Endodermal cell (in vitro differentiated cells): ENCODE measurements at regions not wholly inside any gene's neighbourhood (a gene's known extent, or its start where the extent isn't known, plus 50 kb on each side); places are given as distances from the start of the nearest gene placed in this dataset.

Source experiments
- DNase-seq: peaks from one replicate; pipeline ENCODE4 v3.0.0-alpha.2; 2017
- H3K27ac ChIP-seq: 2 replicates; pipeline ENCODE4 v1.5.1; 2013; ENCODE audit warnings: mild to moderate bottlenecking, low read depth, low read length, moderate library complexity
- H3K27me3 ChIP-seq: 2 replicates; pipeline ENCODE4 v1.6.1; 2013; ENCODE audit warnings: mild to moderate bottlenecking, low read length, moderate library complexity; ENCODE audit not compliant: insufficient read depth, control insufficient read depth, poor library complexity, severe bottlenecking
- H3K36me3 ChIP-seq: 2 replicates; pipeline ENCODE4 v1.7.0; 2013; ENCODE audit warnings: mild to moderate bottlenecking, low read length, moderate library complexity; ENCODE audit not compliant: control insufficient read depth, insufficient read depth
- H3K4me1 ChIP-seq: one replicate; pipeline ENCODE4 v1.7.0; 2013; ENCODE audit warnings: low read length; ENCODE audit not compliant: control insufficient read depth, insufficient read depth
- H3K4me3 ChIP-seq: 2 replicates; pipeline ENCODE4 v1.5.1; 2013; ENCODE audit warnings: mild to moderate bottlenecking, low read length, moderate library complexity
- H3K9ac ChIP-seq: 2 replicates; pipeline ENCODE4 v1.6.1; 2013; ENCODE audit warnings: mild to moderate bottlenecking, low read length, moderate library complexity; ENCODE audit not compliant: poor library complexity, severe bottlenecking; ENCODE audit errors: extremely low read depth
- H3K9me3 ChIP-seq: 2 replicates; pipeline ENCODE4 v1.6.1; 2013; ENCODE audit warnings: mild to moderate bottlenecking, low read length, moderate library complexity; ENCODE audit not compliant: control insufficient read depth
- H3K27ac Mint-ChIP-seq: 2 replicates; pipeline ENCODE4 v1.8.0; 2020; ENCODE audit warnings: mixed read lengths
- H3K27me3 Mint-ChIP-seq: 2 replicates; pipeline ENCODE4 v1.8.0; 2021; ENCODE audit warnings: mild to moderate bottlenecking, mixed read lengths; ENCODE audit not compliant: insufficient read depth
- H3K36me3 Mint-ChIP-seq: 2 replicates; pipeline ENCODE4 v1.8.0; 2020; ENCODE audit warnings: low read depth, mixed read lengths
- H3K4me1 Mint-ChIP-seq: 2 replicates; pipeline ENCODE4 v1.8.0; 2020; ENCODE audit warnings: mixed read lengths
- H3K4me3 Mint-ChIP-seq: 2 replicates; pipeline ENCODE4 v1.8.0; 2020; ENCODE audit warnings: mild to moderate bottlenecking, moderate library complexity, mixed read lengths
- H3K9me3 Mint-ChIP-seq: 2 replicates; pipeline ENCODE4 v1.8.0; 2020; ENCODE audit warnings: mild to moderate bottlenecking, mixed read lengths
- CTCF ChIP-seq: fragments of 200-600 bp; sonication (generic); conservative IDR thresholded peaks from 2 replicates; pipeline ENCODE4 v1.5.0; 2021; ENCODE audit warnings: antibody characterized with exemption, mild to moderate bottlenecking
- WGBS, 2 experiments: methylation state at CpG; one replicate each; pipeline versions ENCODE4 v1.1.5 to v1.1.7; 2013; ENCODE audit warnings: missing lambda C conversion rate in 2 of 2, mixed read lengths in 1 of 2; ENCODE audit not compliant: insufficient coverage in 1 of 2, insufficient read length in 1 of 2; 5-methylcytosine and 5-hydroxymethylcytosine counted together

GRCh38 chr2:33673937-33674336 is 74.8 kb upstream of the FAM98A start:
- no peaks in the 10 kb centered on the region for H3K27me3 Mint-ChIP-seq
- no peak overlapping the region for H3K27ac Mint-ChIP-seq
- Histone ChIP-seq H3K27me3 (no peaks in the 10 kb centered on the region), H3K4me3 (no peak overlapping the region), H3K9ac (no peak overlapping the region), H3K9me3 (no peaks in the 10 kb centered on the region), H3K4me1 (no peaks in the 10 kb centered on the region), H3K36me3 (no peaks in the 10 kb centered on the region), H3K27ac (no peak overlapping the region)
- no peaks in the 10 kb centered on the region for H3K9me3 Mint-ChIP-seq
- TF ChIP-seq CTCF, result peak; percentile 56
- 100% methylated on average over 1 of the region's 2 CpGs; no CpG with 5 or more reads in 1 of the 2 experiments for WGBS, 2 experiments
- no peaks in the 10 kb centered on the region for H3K36me3 Mint-ChIP-seq
- DNase-seq, result no peak
- no peak overlapping the region for H3K4me3 Mint-ChIP-seq
- H3K4me1 Mint-ChIP-seq, result no peaks in the 10 kb centered on the region

DNA sequence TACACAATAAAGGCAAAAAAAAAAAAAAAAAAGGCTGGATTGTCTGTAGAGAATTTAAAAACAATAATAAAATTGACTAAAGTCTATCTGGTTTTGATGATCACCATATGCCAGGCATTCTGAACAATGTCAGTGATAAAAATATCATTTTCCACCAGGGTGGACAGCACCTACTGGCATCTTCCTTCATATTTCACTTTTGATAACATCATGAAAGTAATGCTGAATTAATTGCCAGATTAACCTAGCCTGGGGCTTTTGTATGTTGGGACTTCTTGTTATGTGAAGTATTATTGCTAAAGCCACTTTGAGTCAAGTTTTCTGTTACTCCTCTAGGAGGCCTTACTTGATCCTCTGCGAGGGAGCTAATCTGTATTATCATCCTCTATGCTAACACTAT is 73.8 kb upstream of the FAM98A start:
- no peaks in the 10 kb centered on the region for H3K27me3 Mint-ChIP-seq
- H3K27me3 ChIP-seq, result no peaks in the 10 kb centered on the region
- H3K4me1 ChIP-seq, result no peaks in the 10 kb centered on the region
- H3K36me3 Mint-ChIP-seq, result no peaks in the 10 kb centered on the region
- peak; percentile 36 for TF ChIP-seq CTCF
- H3K27ac Mint-ChIP-seq, result no peak overlapping the region
- 83% methylated on average over 1 of the region's 1 CpG; no CpG with 5 or more reads in 1 of the 2 experiments for WGBS, 2 experiments
- H3K9ac ChIP-seq, result no peak overlapping the region
- H3K9me3 Mint-ChIP-seq, result peaks cover 2% of the 10 kb centered on the region
- DNase-seq, result no peak
- H3K36me3 ChIP-seq, result no peaks in the 10 kb centered on the region
- no peak overlapping the region for H3K4me3 Mint-ChIP-seq
- no peaks in the 10 kb centered on the region for H3K4me1 Mint-ChIP-seq
- no peaks in the 10 kb centered on the region for H3K9me3 ChIP-seq
- no peak overlapping the region for H3K27ac ChIP-seq
- H3K4me3 ChIP-seq, result no peak overlapping the region

DNA sequence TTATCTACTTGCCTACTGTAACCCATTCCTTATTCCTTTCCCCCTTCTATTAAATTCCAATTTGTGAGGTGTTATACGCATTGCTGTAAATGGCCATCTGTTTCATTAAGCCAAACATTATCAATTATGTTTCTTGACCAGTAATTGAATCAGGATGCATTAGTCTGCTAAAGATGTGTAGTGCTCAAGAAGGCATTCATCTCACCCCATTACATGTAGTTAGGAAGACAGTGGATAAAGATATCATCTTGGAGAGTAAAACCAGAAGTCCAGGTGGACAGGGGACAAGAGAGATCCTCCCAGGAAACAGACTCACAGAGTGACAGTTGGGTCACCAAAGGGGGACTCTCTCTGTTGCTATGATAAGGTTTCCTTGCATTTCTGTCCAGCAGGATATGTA is 73.3 kb upstream of the FAM98A start:
- Mint-ChIP-seq H3K27me3 (no peaks in the 10 kb centered on the region), H3K9me3 (peaks cover 2% of the 10 kb centered on the region), H3K4me1 (no peaks in the 10 kb centered on the region), H3K27ac (no peak overlapping the region), H3K4me3 (no peak overlapping the region), H3K36me3 (no peaks in the 10 kb centered on the region)
- H3K36me3 ChIP-seq, result no peaks in the 10 kb centered on the region
- H3K4me3 ChIP-seq, result no peak overlapping the region
- H3K9ac ChIP-seq, result no peak overlapping the region
- H3K27me3 ChIP-seq, result no peaks in the 10 kb centered on the region
- no peaks in the 10 kb centered on the region for H3K4me1 ChIP-seq
- WGBS, 2 experiments, result 100% methylated on average over 1 of the region's 1 CpG; no CpG with 5 or more reads in 1 of the 2 experiments
- no peak overlapping the region for H3K27ac ChIP-seq
- TF ChIP-seq CTCF, result no peak
- H3K9me3 ChIP-seq, result no peaks in the 10 kb centered on the region
- no peak for DNase-seq
